ENCODE measurements at regions not wholly inside any gene's neighbourhood (a gene's known extent, or its start where the extent isn't known, plus 50 kb on each side); places are given as distances from the start of the nearest gene placed in this dataset.

- Histone ChIP-seq H3K4me3 (ENCODE audit: low read length in 3 of 3) (no peak overlapping the region), H3K27ac (ENCODE audit: low read depth, low read length) (no peak overlapping the region), H3K9me3 (ENCODE audit: control insufficient read depth in 3 of 3, low read length in 3 of 3) (no peaks in the 10 kb centered on the region), H3K36me3 (ENCODE audit: control insufficient read depth in 3 of 3, insufficient read depth in 3 of 3, low read length in 3 of 3) (no peaks in the 10 kb centered on the region), H3K27me3 (ENCODE audit: control insufficient read depth in 3 of 3, insufficient read depth in 3 of 3, low read length in 3 of 3) (no peaks in the 10 kb centered on the region), H3K9ac (ENCODE audit: low read depth in 1 of 3, low read length in 3 of 3) (no peak overlapping the region), H3K4me1 (ENCODE audit: control insufficient read depth in 3 of 3, insufficient read depth in 3 of 3, low read length in 3 of 3) (no peaks in the 10 kb centered on the region)
These were observed 122.2 kb upstream of the GRAMD2B start for GRCh38 chr5:126301056-126301455.

GRCh38 chr5:126309860-126310259 is 113.3 kb upstream of the GRAMD2B start:
- Histone ChIP-seq H3K4me3 (ENCODE audit: low read length in 3 of 3) (no peak overlapping the region), H3K27me3 (ENCODE audit: control insufficient read depth in 3 of 3, insufficient read depth in 3 of 3, low read length in 3 of 3) (no peaks in the 10 kb centered on the region), H3K36me3 (ENCODE audit: control insufficient read depth in 3 of 3, insufficient read depth in 3 of 3, low read length in 3 of 3) (no peaks in the 10 kb centered on the region), H3K27ac (ENCODE audit: low read depth, low read length) (no peak overlapping the region), H3K4me1 (ENCODE audit: control insufficient read depth in 3 of 3, insufficient read depth in 3 of 3, low read length in 3 of 3) (no peaks in the 10 kb centered on the region), H3K9me3 (ENCODE audit: control insufficient read depth in 3 of 3, low read length in 3 of 3) (no peaks in the 10 kb centered on the region), H3K9ac (ENCODE audit: low read depth in 1 of 3, low read length in 3 of 3) (no peak overlapping the region)

GRCh38 chr5:126311766-126312165 is 111.4 kb upstream of the GRAMD2B start:
- Histone ChIP-seq H3K27me3 (ENCODE audit: control insufficient read depth in 3 of 3, insufficient read depth in 3 of 3, low read length in 3 of 3) (peaks cover 0 to 3% (median 0%) of the 10 kb centered on the region in 3 donors), H3K36me3 (ENCODE audit: control insufficient read depth in 3 of 3, insufficient read depth in 3 of 3, low read length in 3 of 3) (no peaks in the 10 kb centered on the region), H3K27ac (ENCODE audit: low read depth, low read length) (no peak overlapping the region), H3K9me3 (ENCODE audit: control insufficient read depth in 3 of 3, low read length in 3 of 3) (no peaks in the 10 kb centered on the region), H3K9ac (ENCODE audit: low read depth in 1 of 3, low read length in 3 of 3) (no peak overlapping the region), H3K4me1 (ENCODE audit: control insufficient read depth in 3 of 3, insufficient read depth in 3 of 3, low read length in 3 of 3) (no peaks in the 10 kb centered on the region), H3K4me3 (ENCODE audit: low read length in 3 of 3) (no peak overlapping the region)

GRCh38 chr5:126315341-126315740 is 107.9 kb upstream of the GRAMD2B start:
- H3K27ac ChIP-seq (ENCODE audit: low read depth, low read length) = no peak overlapping the region
- H3K27me3 ChIP-seq (ENCODE audit: control insufficient read depth in 3 of 3, insufficient read depth in 3 of 3, low read length in 3 of 3) = peaks cover 0 to 3% (median 0%) of the 10 kb centered on the region in 3 donors
- no peak overlapping the region for H3K9ac ChIP-seq (ENCODE audit: low read depth in 1 of 3, low read length in 3 of 3)
- no peaks in the 10 kb centered on the region for H3K36me3 ChIP-seq (ENCODE audit: control insufficient read depth in 3 of 3, insufficient read depth in 3 of 3, low read length in 3 of 3)
- H3K4me1 ChIP-seq (ENCODE audit: control insufficient read depth in 3 of 3, insufficient read depth in 3 of 3, low read length in 3 of 3) = no peaks in the 10 kb centered on the region
- no peak overlapping the region for H3K4me3 ChIP-seq (ENCODE audit: low read length in 3 of 3)
- H3K9me3 ChIP-seq (ENCODE audit: control insufficient read depth in 3 of 3, low read length in 3 of 3) = no peaks in the 10 kb centered on the region

GRCh38 chr5:126332326-126332725 is 90.9 kb upstream of the GRAMD2B start:
- Histone ChIP-seq H3K27ac (ENCODE audit: low read depth, low read length) (no peak overlapping the region), H3K4me1 (ENCODE audit: control insufficient read depth in 3 of 3, insufficient read depth in 3 of 3, low read length in 3 of 3) (no peaks in the 10 kb centered on the region), H3K27me3 (ENCODE audit: control insufficient read depth in 3 of 3, insufficient read depth in 3 of 3, low read length in 3 of 3) (no peaks in the 10 kb centered on the region), H3K4me3 (ENCODE audit: low read length in 3 of 3) (no peak overlapping the region), H3K36me3 (ENCODE audit: control insufficient read depth in 3 of 3, insufficient read depth in 3 of 3, low read length in 3 of 3) (no peaks in the 10 kb centered on the region), H3K9me3 (ENCODE audit: control insufficient read depth in 3 of 3, low read length in 3 of 3) (no peaks in the 10 kb centered on the region), H3K9ac (ENCODE audit: low read depth in 1 of 3, low read length in 3 of 3) (no peak overlapping the region)

GRCh38 chr5:126334760-126335159 is 88.4 kb upstream of the GRAMD2B start:
- H3K4me1 ChIP-seq (ENCODE audit: control insufficient read depth in 3 of 3, insufficient read depth in 3 of 3, low read length in 3 of 3) = no peaks in the 10 kb centered on the region
- no peak overlapping the region for H3K27ac ChIP-seq (ENCODE audit: low read depth, low read length)
- H3K36me3 ChIP-seq (ENCODE audit: control insufficient read depth in 3 of 3, insufficient read depth in 3 of 3, low read length in 3 of 3) = no peaks in the 10 kb centered on the region
- no peaks in the 10 kb centered on the region for H3K27me3 ChIP-seq (ENCODE audit: control insufficient read depth in 3 of 3, insufficient read depth in 3 of 3, low read length in 3 of 3)
- no peak overlapping the region for H3K9ac ChIP-seq (ENCODE audit: low read depth in 1 of 3, low read length in 3 of 3)
- no peak overlapping the region for H3K4me3 ChIP-seq (ENCODE audit: low read length in 3 of 3)
- H3K9me3 ChIP-seq (ENCODE audit: control insufficient read depth in 3 of 3, low read length in 3 of 3) = no peaks in the 10 kb centered on the region

- H3K36me3 ChIP-seq (ENCODE audit: control insufficient read depth in 3 of 3, insufficient read depth in 3 of 3, low read length in 3 of 3) = no peaks in the 10 kb centered on the region
- no peak overlapping the region for H3K27ac ChIP-seq (ENCODE audit: low read depth, low read length)
- H3K4me1 ChIP-seq (ENCODE audit: control insufficient read depth in 3 of 3, insufficient read depth in 3 of 3, low read length in 3 of 3) = no peaks in the 10 kb centered on the region
- no peaks in the 10 kb centered on the region for H3K27me3 ChIP-seq (ENCODE audit: control insufficient read depth in 3 of 3, insufficient read depth in 3 of 3, low read length in 3 of 3)
- no peak overlapping the region for H3K9ac ChIP-seq (ENCODE audit: low read depth in 1 of 3, low read length in 3 of 3)
- H3K4me3 ChIP-seq (ENCODE audit: low read length in 3 of 3) = no peak overlapping the region
- H3K9me3 ChIP-seq (ENCODE audit: control insufficient read depth in 3 of 3, low read length in 3 of 3) = no peaks in the 10 kb centered on the region
These were observed 87.3 kb upstream of the GRAMD2B start for GRCh38 chr5:126335886-126336285.

- no peak overlapping the region for H3K9ac ChIP-seq (ENCODE audit: low read depth in 1 of 3, low read length in 3 of 3)
- no peaks in the 10 kb centered on the region for H3K36me3 ChIP-seq (ENCODE audit: control insufficient read depth in 3 of 3, insufficient read depth in 3 of 3, low read length in 3 of 3)
- H3K27me3 ChIP-seq (ENCODE audit: control insufficient read depth in 3 of 3, insufficient read depth in 3 of 3, low read length in 3 of 3) = no peaks in the 10 kb centered on the region
- no peaks in the 10 kb centered on the region for H3K4me1 ChIP-seq (ENCODE audit: control insufficient read depth in 3 of 3, insufficient read depth in 3 of 3, low read length in 3 of 3)
- H3K9me3 ChIP-seq (ENCODE audit: control insufficient read depth in 3 of 3, low read length in 3 of 3) = no peaks in the 10 kb centered on the region
- H3K4me3 ChIP-seq (ENCODE audit: low read length in 3 of 3) = no peak overlapping the region
- H3K27ac ChIP-seq (ENCODE audit: low read depth, low read length) = no peak overlapping the region
These were observed 84.6 kb upstream of the GRAMD2B start for GRCh38 chr5:126338635-126339034.

GRCh38 chr5:126339215-126339805 is 83.9 kb upstream of the GRAMD2B start:
- Histone ChIP-seq H3K4me3 (ENCODE audit: low read length in 3 of 3) (no peak overlapping the region), H3K9me3 (ENCODE audit: control insufficient read depth in 3 of 3, low read length in 3 of 3) (no peaks in the 10 kb centered on the region), H3K27me3 (ENCODE audit: control insufficient read depth in 3 of 3, insufficient read depth in 3 of 3, low read length in 3 of 3) (no peaks in the 10 kb centered on the region), H3K36me3 (ENCODE audit: control insufficient read depth in 3 of 3, insufficient read depth in 3 of 3, low read length in 3 of 3) (no peaks in the 10 kb centered on the region), H3K9ac (ENCODE audit: low read depth in 1 of 3, low read length in 3 of 3) (no peak overlapping the region), H3K27ac (ENCODE audit: low read depth, low read length) (no peak overlapping the region), H3K4me1 (ENCODE audit: control insufficient read depth in 3 of 3, insufficient read depth in 3 of 3, low read length in 3 of 3) (no peaks in the 10 kb centered on the region)

- no peaks in the 10 kb centered on the region for H3K27me3 ChIP-seq (ENCODE audit: control insufficient read depth in 3 of 3, insufficient read depth in 3 of 3, low read length in 3 of 3)
- H3K36me3 ChIP-seq (ENCODE audit: control insufficient read depth in 3 of 3, insufficient read depth in 3 of 3, low read length in 3 of 3) = no peaks in the 10 kb centered on the region
These were observed 81.1 kb upstream of the GRAMD2B start for GRCh38 chr5:126341906-126342630.

More at GRCh38 chr5:126341906-126342630, 81.1 kb upstream of the GRAMD2B start:
- Histone ChIP-seq H3K9ac (ENCODE audit: low read depth in 1 of 3, low read length in 3 of 3) (no peak overlapping the region), H3K9me3 (ENCODE audit: control insufficient read depth in 3 of 3, low read length in 3 of 3) (no peaks in the 10 kb centered on the region), H3K4me3 (ENCODE audit: low read length in 3 of 3) (no peak overlapping the region), H3K27ac (ENCODE audit: low read depth, low read length) (no peak overlapping the region), H3K4me1 (ENCODE audit: control insufficient read depth in 3 of 3, insufficient read depth in 3 of 3, low read length in 3 of 3) (no peaks in the 10 kb centered on the region)
